ENCODE measurements at regions not wholly inside any gene's neighbourhood (a gene's known extent, or its start where the extent isn't known, plus 50 kb on each side); places are given as distances from the start of the nearest gene placed in this dataset.
"Not testable (repeated sequence)": the region's sequence is repeated elsewhere in the genome, so short reads cannot be mapped to it uniquely, and the experiment has no call there.

DNA sequence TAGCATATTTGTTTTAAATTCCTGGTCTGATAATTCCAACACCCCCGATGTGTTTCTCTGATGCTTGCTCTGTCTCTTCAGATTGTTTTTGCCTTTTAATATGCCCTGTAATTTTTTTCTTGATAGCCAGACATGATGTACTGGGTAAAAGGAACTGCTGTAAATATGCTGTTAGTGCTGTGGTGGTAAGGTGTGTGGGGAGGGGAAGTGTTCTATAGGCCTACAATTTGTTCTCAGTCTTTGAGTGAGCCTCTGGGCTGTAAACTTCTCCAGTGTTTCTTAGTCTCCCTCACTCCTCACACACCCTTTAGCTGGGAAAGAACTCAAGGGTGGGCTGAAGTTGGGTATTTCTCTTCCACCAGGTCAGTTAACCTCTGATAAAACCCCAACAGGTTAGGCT lies 147.0 kb upstream of the OR4E1 start:
- BruUV-seq (replicated peaks) = no TSS peak
- Histone ChIP-seq H3K27me3 (ENCODE audit: control insufficient read depth, insufficient read depth, low read length) (no peaks in the 10 kb centered on the region; the same call in 1 of the 2 replicates), H3K9me3 (ENCODE audit: control insufficient read depth, insufficient read depth, low read depth, low read length) (no peaks in the 10 kb centered on the region), H3K27ac (ENCODE audit: low read length) (no peak overlapping the region), H3K36me3 (ENCODE audit: control insufficient read depth, insufficient read depth, low read length) (no peaks in the 10 kb centered on the region), H3K4me3 (ENCODE audit: low read depth in 2 of 2, low read length in 2 of 2) (no peak overlapping the region), H3K4me1 (ENCODE audit: control insufficient read depth, insufficient read depth, low read length) (no peaks in the 10 kb centered on the region)
- ChIA-PET POLR2A (no interaction called here), CTCF (no interaction called here)
- intact Hi-C loops (cut with micrococcal nuclease; ENCODE audit: unreplicated experiment) (no loop called here), in situ Hi-C loops (cut with HindIII; ENCODE audit: low pct_unique_long_range_greater_than_20kb, low sequenced_read_pairs) (no loop called here)
- no peak for ATAC-seq
- no peak for DNase-seq (ENCODE audit: low read depth, low spot score)
- TF ChIP-seq SIN3A (IDR thresholded peaks at IDR 0.05; ENCODE audit: borderline replicate concordance, insufficient read depth, low read depth, low read length) = no peak
- TF ChIP-seq, protein P1, sequence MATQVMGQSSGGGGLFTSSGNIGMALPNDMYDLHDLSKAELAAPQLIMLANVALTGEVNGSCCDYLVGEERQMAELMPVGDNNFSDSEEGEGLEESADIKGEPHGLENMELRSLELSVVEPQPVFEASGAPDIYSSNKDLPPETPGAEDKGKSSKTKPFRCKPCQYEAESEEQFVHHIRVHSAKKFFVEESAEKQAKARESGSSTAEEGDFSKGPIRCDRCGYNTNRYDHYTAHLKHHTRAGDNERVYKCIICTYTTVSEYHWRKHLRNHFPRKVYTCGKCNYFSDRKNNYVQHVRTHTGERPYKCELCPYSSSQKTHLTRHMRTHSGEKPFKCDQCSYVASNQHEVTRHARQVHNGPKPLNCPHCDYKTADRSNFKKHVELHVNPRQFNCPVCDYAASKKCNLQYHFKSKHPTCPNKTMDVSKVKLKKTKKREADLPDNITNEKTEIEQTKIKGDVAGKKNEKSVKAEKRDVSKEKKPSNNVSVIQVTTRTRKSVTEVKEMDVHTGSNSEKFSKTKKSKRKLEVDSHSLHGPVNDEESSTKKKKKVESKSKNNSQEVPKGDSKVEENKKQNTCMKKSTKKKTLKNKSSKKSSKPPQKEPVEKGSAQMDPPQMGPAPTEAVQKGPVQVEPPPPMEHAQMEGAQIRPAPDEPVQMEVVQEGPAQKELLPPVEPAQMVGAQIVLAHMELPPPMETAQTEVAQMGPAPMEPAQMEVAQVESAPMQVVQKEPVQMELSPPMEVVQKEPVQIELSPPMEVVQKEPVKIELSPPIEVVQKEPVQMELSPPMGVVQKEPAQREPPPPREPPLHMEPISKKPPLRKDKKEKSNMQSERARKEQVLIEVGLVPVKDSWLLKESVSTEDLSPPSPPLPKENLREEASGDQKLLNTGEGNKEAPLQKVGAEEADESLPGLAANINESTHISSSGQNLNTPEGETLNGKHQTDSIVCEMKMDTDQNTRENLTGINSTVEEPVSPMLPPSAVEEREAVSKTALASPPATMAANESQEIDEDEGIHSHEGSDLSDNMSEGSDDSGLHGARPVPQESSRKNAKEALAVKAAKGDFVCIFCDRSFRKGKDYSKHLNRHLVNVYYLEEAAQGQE (IDR thresholded peaks at IDR 0.05; ENCODE audit: insufficient read depth in 1 of 2, low read depth in 2 of 2, low read length in 1 of 2) = no peak

DNA sequence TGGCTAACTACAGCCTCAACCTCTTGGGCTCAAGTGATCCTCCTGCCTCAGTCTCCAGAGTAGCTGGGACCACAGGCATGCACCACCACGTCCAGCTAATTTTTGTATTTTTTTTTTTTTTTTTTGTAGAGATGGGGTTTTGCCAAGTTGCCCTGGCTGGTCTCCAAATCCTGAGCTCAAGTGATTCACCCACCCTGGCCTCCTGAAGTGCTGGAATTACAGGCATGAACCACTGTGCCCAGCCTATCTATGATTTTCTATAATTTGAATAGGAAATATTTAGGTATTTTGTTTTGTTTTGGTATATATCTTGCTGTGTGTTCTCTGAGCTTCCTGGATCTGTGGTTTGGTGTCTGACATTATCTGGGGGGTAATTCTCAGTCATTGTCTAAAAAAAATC lies 146.3 kb upstream of the OR4E1 start:
- H3K36me3 ChIP-seq (ENCODE audit: control insufficient read depth, insufficient read depth, low read length); H3K9me3 ChIP-seq (ENCODE audit: control insufficient read depth, insufficient read depth, low read depth, low read length); CTCF ChIA-PET; H3K4me3 ChIP-seq (ENCODE audit: low read depth in 2 of 2, low read length in 2 of 2); BruUV-seq (replicated peaks); H3K27me3 ChIP-seq (ENCODE audit: control insufficient read depth, insufficient read depth, low read length); H3K4me1 ChIP-seq (ENCODE audit: control insufficient read depth, insufficient read depth, low read length); H3K27ac ChIP-seq (ENCODE audit: low read length); in situ Hi-C loops (cut with HindIII; ENCODE audit: low pct_unique_long_range_greater_than_20kb, low sequenced_read_pairs); POLR2A ChIA-PET; intact Hi-C loops (cut with micrococcal nuclease; ENCODE audit: unreplicated experiment); DNase-seq (ENCODE audit: low read depth, low spot score); ATAC-seq: not testable (repeated sequence)

DNA sequence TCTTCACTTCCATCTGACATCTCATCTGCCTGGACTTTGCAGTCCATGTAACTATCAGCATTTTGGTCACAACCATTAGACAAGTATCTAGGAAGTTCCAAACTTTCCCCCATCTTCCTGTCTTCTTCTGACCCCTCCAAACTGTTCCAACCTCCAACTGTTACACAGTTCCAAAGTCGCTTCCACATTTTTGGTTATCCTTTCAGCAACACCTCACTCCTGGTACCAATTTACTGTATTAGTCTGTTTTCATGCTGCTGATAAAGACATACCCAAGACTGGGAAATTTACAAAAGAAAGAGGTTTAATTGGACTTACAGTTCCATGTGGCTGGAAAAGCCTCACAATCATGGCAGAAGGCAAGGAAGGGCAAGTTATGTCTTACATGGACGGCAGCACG lies 143.4 kb upstream of the OR4E1 start:
- DNase-seq (ENCODE audit: low read depth, low spot score); H3K4me1 ChIP-seq (ENCODE audit: control insufficient read depth, insufficient read depth, low read length); CTCF ChIA-PET; ATAC-seq; H3K27me3 ChIP-seq (ENCODE audit: control insufficient read depth, insufficient read depth, low read length); intact Hi-C loops (cut with micrococcal nuclease; ENCODE audit: unreplicated experiment); H3K4me3 ChIP-seq (ENCODE audit: low read depth in 2 of 2, low read length in 2 of 2); H3K27ac ChIP-seq (ENCODE audit: low read length); BruUV-seq (replicated peaks); in situ Hi-C loops (cut with HindIII; ENCODE audit: low pct_unique_long_range_greater_than_20kb, low sequenced_read_pairs); H3K9me3 ChIP-seq (ENCODE audit: control insufficient read depth, insufficient read depth, low read depth, low read length); POLR2A ChIA-PET; H3K36me3 ChIP-seq (ENCODE audit: control insufficient read depth, insufficient read depth, low read length): not testable (repeated sequence)

DNA sequence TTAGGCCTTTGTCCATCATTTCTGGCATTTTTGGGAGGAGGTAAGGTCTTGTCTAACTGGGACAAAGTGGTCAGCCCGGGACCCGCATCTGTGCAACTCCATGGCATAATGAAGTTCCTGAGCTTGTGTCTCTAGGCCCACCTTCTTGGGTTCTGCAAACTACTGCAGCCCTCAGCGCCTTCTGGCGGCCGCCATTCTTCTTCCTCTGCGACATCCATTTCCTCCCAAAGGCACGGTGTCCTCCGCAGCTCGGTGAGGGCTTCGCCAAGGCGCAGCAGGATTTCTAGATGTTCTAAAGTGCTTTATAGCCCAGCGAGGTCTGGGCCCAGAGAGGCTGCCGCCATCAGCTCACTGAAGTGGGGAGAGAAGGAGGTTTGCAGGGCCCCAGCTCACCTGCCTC lies 134.4 kb upstream of the OR4E1 start:
- no peaks in the 10 kb centered on the region for H3K9me3 ChIP-seq (ENCODE audit: control insufficient read depth, insufficient read depth, low read depth, low read length)
- H3K27me3 ChIP-seq (ENCODE audit: control insufficient read depth, insufficient read depth, low read length) = no peaks in the 10 kb centered on the region
- DNase-seq (ENCODE audit: low read depth, low spot score) (no peak), ATAC-seq (no peak)
- no peak overlapping the region for H3K27ac ChIP-seq (ENCODE audit: low read length)
- in situ Hi-C loops (cut with HindIII; ENCODE audit: low pct_unique_long_range_greater_than_20kb, low sequenced_read_pairs) (no loop called here), intact Hi-C loops (cut with micrococcal nuclease; ENCODE audit: unreplicated experiment) (no loop called here)
- H3K4me3 ChIP-seq (ENCODE audit: low read depth in 2 of 2, low read length in 2 of 2) = no peak overlapping the region
- TF ChIP-seq, protein P2, sequence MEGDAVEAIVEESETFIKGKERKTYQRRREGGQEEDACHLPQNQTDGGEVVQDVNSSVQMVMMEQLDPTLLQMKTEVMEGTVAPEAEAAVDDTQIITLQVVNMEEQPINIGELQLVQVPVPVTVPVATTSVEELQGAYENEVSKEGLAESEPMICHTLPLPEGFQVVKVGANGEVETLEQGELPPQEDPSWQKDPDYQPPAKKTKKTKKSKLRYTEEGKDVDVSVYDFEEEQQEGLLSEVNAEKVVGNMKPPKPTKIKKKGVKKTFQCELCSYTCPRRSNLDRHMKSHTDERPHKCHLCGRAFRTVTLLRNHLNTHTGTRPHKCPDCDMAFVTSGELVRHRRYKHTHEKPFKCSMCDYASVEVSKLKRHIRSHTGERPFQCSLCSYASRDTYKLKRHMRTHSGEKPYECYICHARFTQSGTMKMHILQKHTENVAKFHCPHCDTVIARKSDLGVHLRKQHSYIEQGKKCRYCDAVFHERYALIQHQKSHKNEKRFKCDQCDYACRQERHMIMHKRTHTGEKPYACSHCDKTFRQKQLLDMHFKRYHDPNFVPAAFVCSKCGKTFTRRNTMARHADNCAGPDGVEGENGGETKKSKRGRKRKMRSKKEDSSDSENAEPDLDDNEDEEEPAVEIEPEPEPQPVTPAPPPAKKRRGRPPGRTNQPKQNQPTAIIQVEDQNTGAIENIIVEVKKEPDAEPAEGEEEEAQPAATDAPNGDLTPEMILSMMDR (IDR thresholded peaks at IDR 0.05) = no peak
- TF ChIP-seq POLR2AphosphoS5 (IDR thresholded peaks at IDR 0.05; ENCODE audit: low read depth, low read length) (no peak), TCF7L2 (IDR thresholded peaks at IDR 0.05; ENCODE audit: low read depth, low read length) (no peak), SIN3A (IDR thresholded peaks at IDR 0.05; ENCODE audit: borderline replicate concordance, insufficient read depth, low read depth, low read length) (no peak)
- TF ChIP-seq, protein P1 (IDR thresholded peaks at IDR 0.05; ENCODE audit: insufficient read depth in 1 of 2, low read depth in 2 of 2, low read length in 1 of 2) = no peak
- ChIA-PET POLR2A (no interaction called here), CTCF (no interaction called here)
- no peaks in the 10 kb centered on the region for H3K4me1 ChIP-seq (ENCODE audit: control insufficient read depth, insufficient read depth, low read length)
- H3K36me3 ChIP-seq (ENCODE audit: control insufficient read depth, insufficient read depth, low read length) = no peaks in the 10 kb centered on the region
- no TSS peak for BruUV-seq (replicated peaks)
